ENCODE measurements at regions not wholly inside any gene's neighbourhood (a gene's known extent, or its start where the extent isn't known, plus 50 kb on each side); places are given as distances from the start of the nearest gene placed in this dataset.

DNA sequence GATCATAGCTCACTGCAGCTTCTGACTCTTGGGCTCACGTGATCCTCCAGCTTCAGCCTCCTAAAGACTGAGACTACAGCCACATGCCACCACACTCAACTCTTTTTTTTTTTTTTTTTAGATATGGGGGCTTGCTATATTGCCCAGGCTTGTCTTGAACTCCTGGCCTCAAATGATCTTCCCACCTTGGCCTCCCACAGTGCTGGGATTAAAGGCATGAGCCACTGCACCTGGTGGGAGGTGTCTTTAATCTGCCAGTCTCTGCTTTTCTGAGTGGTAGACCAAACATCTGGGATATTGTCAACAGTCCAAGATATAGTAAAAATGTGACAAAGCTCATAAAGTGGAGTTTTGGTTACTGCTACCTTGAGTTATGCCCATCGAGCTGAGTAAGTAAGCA, 104.9 kb upstream of the FOXP2 start:
- intact Hi-C loops (cut with DNase I): no loop called here

DNA sequence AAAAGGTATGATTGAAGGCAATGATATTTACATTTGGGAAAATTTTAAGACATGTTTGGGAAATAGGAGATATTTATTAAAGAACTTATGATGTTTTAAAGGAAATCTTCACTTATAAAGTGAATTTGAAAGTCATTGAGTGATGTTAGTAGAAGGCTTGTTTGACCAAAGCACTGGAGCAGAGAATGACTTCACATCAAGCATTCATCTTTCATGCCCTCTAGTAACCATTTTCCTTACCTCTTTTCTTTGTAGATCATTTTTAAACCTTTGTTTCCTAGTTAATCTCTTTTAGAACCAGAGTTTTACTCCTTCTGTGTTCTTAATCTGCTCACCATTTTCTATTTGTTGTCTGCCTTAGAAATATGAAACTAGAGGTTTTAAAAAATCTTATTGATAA, 111.3 kb upstream of the FOXP2 start:
- intact Hi-C loops (cut with DNase I): no loop called here
- TF ChIP-seq CTCF (IDR thresholded peaks at IDR 0.05): no peak
- DNase-seq: no peak
- no peak overlapping the region for H3K4me3 ChIP-seq
- no peaks in the 10 kb centered on the region for H3K9me3 ChIP-seq
- no peak for ATAC-seq
- no peaks in the 10 kb centered on the region for H3K27me3 ChIP-seq (ENCODE audit: insufficient read depth in 3 of 3, low read length in 2 of 3)
- H3K27ac ChIP-seq: no peak overlapping the region
- H3K4me1 ChIP-seq: no peaks in the 10 kb centered on the region
- no peaks in the 10 kb centered on the region for H3K36me3 ChIP-seq (ENCODE audit: insufficient read depth in 1 of 2, low read depth in 1 of 2)

More for the DNA sequence above, 104.9 kb upstream of the FOXP2 start:
- peaks cover 10% of the 10 kb centered on the region for H3K4me1 ChIP-seq
- H3K4me3 ChIP-seq: no peak overlapping the region
- ATAC-seq (no peak), DNase-seq (no peak)
- 83 to 91% (median 88%) methylated on average over 2 of the region's 2 CpGs for WGBS, 3 donors
- no peak for TF ChIP-seq CTCF (IDR thresholded peaks at IDR 0.05)
- no peaks in the 10 kb centered on the region for H3K36me3 ChIP-seq (ENCODE audit: insufficient read depth in 1 of 2, low read depth in 1 of 2)
- no peaks in the 10 kb centered on the region for H3K9me3 ChIP-seq
- no peak overlapping the region for H3K27ac ChIP-seq
- no peaks in the 10 kb centered on the region for H3K27me3 ChIP-seq (ENCODE audit: insufficient read depth in 3 of 3, low read length in 2 of 3)

DNA sequence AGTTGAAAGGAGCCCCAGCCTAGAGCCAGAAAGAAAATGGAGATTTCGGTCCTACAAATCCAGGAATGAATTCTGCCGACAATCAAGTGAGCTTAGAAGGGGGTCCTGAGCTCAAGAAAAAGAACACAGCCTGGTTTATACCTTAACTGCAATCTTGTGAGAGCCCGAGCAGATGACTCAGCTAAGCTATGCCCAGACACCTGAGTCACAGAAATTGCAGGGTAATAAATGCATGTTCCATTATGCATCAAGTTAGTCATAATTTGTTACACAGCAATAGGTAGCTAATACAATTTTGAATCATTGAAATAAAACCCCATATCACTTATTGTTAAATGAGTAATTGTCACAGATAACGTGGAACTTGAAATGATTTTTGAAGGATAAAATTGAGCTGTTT, 111.8 kb upstream of the FOXP2 start:
- intact Hi-C loops (cut with DNase I): no loop called here
- no peak overlapping the region for H3K27ac ChIP-seq
- ATAC-seq: no peak
- H3K4me1 ChIP-seq: no peaks in the 10 kb centered on the region
- no peaks in the 10 kb centered on the region for H3K27me3 ChIP-seq (ENCODE audit: insufficient read depth in 3 of 3, low read length in 2 of 3)
- no peak for DNase-seq
- H3K9me3 ChIP-seq: no peaks in the 10 kb centered on the region
- H3K4me3 ChIP-seq: no peak overlapping the region
- no peaks in the 10 kb centered on the region for H3K36me3 ChIP-seq (ENCODE audit: insufficient read depth in 1 of 2, low read depth in 1 of 2)
- WGBS, 3 donors: 91 to 95% (median 91%) methylated on average over 4 of the region's 4 CpGs
- no peak for TF ChIP-seq CTCF (IDR thresholded peaks at IDR 0.05)

DNA sequence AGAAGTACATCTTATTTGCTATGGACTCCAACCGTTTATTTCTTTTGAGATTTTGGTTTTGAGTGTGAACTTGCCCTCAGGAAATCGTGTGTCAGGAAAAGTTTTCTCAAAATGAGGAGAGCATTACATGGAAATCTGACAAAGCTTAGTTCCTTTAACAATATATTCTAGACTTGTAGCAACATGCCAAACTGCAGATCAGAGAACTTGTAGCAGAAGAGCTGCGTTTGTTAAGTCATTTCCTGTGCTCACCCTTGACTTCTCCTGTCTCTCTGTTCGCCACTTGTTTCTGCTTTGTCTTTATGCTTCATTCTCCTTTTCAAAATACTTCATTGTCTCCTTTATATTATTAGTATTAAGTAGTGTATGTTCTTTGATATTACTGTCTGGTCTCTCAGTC, 116.6 kb upstream of the FOXP2 start:
- DNase-seq: no peak
- Histone ChIP-seq H3K9me3 (no peaks in the 10 kb centered on the region), H3K27ac (no peak overlapping the region), H3K4me3 (no peak overlapping the region), H3K4me1 (no peaks in the 10 kb centered on the region), H3K36me3 (ENCODE audit: insufficient read depth in 1 of 2, low read depth in 1 of 2) (no peaks in the 10 kb centered on the region), H3K27me3 (ENCODE audit: insufficient read depth in 3 of 3, low read length in 2 of 3) (no peaks in the 10 kb centered on the region)
- WGBS, 3 donors: 71 to 76% (median 74%) methylated on average over 4 of the region's 4 CpGs
- no peak for TF ChIP-seq CTCF (IDR thresholded peaks at IDR 0.05)
- no peak for ATAC-seq
- intact Hi-C loops (cut with DNase I): no loop called here

DNA sequence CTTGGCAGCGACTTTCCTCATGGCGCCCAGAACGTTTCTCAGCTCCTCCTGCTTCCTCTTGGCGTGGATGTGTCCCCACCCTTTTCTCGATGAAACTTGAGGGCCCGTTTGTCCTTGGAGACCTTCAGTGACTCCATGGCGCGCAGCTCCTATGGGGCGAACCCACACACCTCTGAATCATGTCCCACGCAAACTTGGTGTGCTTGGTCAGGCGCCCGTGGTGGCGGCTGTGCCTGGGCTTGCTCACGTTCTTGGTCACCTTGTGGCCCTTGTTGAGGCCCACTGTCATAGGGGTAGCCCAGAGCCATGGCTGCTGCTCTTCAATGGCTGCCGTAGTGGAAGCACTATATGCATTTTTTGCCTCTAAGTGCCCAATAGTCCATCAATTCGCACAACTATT, 117.5 kb upstream of the FOXP2 start:
- no peak for TF ChIP-seq CTCF (IDR thresholded peaks at IDR 0.05)
- 94 to 96% (median 95%) methylated on average over 16 of the region's 16 CpGs for WGBS, 3 donors

More for the DNA sequence above, 117.5 kb upstream of the FOXP2 start:
- H3K9me3 ChIP-seq: no peaks in the 10 kb centered on the region
- no peak overlapping the region for H3K27ac ChIP-seq
- no peaks in the 10 kb centered on the region for H3K36me3 ChIP-seq (ENCODE audit: insufficient read depth in 1 of 2, low read depth in 1 of 2)
- H3K27me3 ChIP-seq (ENCODE audit: insufficient read depth in 3 of 3, low read length in 2 of 3): no peaks in the 10 kb centered on the region
- intact Hi-C loops (cut with DNase I): no loop called here
- H3K4me1 ChIP-seq: no peaks in the 10 kb centered on the region
- DNase-seq (no peak), ATAC-seq (no peak)
- no peak overlapping the region for H3K4me3 ChIP-seq

Measured in psoas muscle (tissue), 7 donors.